ENCODE measurements at regions not wholly inside any gene's neighbourhood (a gene's known extent, or its start where the extent isn't known, plus 50 kb on each side); places are given as distances from the start of the nearest gene placed in this dataset.

GRCh38 chr18:51651761-51652160 lies 454.3 kb upstream of the MEX3C start:
- no peak for DNase-seq

GRCh38 chr18:51653507-51654213 lies 456.2 kb upstream of the MEX3C start:
- no peak for DNase-seq

- no peak for DNase-seq
Measured at GRCh38 chr18:51654488-51655326, 457.2 kb upstream of the MEX3C start.

GRCh38 chr18:51655327-51655698 lies 457.8 kb upstream of the MEX3C start:
- DNase-seq = no peak

GRCh38 chr18:51656249-51656648 lies 458.8 kb upstream of the MEX3C start:
- DNase-seq = no peak

- no peak for DNase-seq
Measured at GRCh38 chr18:51658436-51658835, 461.0 kb upstream of the MEX3C start.

- no peak for DNase-seq
Measured at GRCh38 chr18:51659781-51660180, 462.3 kb upstream of the MEX3C start.

GRCh38 chr18:51660188-51660715 lies 462.8 kb upstream of the MEX3C start:
- no peak for DNase-seq

- no peak for DNase-seq
Measured at GRCh38 chr18:51664236-51664635, 466.8 kb upstream of the MEX3C start.

GRCh38 chr18:51666763-51667191 lies 469.3 kb upstream of the MEX3C start:
- DNase-seq = peak; percentile 46

GRCh38 chr18:51668101-51668500 lies 470.6 kb upstream of the MEX3C start:
- peak; percentile 46 for DNase-seq

GRCh38 chr18:51668607-51669006 lies 471.1 kb upstream of the MEX3C start:
- no peak for DNase-seq

- no peak for DNase-seq
Measured at GRCh38 chr18:51686590-51686989, 489.1 kb upstream of the MEX3C start.

- no peak for DNase-seq
Measured at GRCh38 chr18:51687845-51688585, 490.5 kb upstream of the MEX3C start.

GRCh38 chr18:51692612-51693011 lies 495.1 kb upstream of the MEX3C start:
- DNase-seq = no peak

- DNase-seq = no peak
Measured at GRCh38 chr18:51711298-51711889, 513.9 kb upstream of the MEX3C start.

- peak; percentile 26 for DNase-seq
Measured at GRCh38 chr18:51712821-51713220, 515.3 kb upstream of the MEX3C start.

- no peak for DNase-seq
Measured at GRCh38 chr18:51716277-51716676, 518.8 kb upstream of the MEX3C start.

- DNase-seq = no peak
Measured at GRCh38 chr18:51721388-51721787, 523.9 kb upstream of the MEX3C start.

GRCh38 chr18:51721996-51722395 lies 524.5 kb upstream of the MEX3C start:
- no peak for DNase-seq

GRCh38 chr18:51724790-51725721 lies 527.6 kb upstream of the MEX3C start:
- DNase-seq = no peak

Measured in muscle of arm (tissue), 1 donor.